HAP-1 (cell line): ENCODE measurements at regions not wholly inside any gene's neighbourhood (a gene's known extent, or its start where the extent isn't known, plus 50 kb on each side); places are given as distances from the start of the nearest gene placed in this dataset.

Source experiments
- DNase-seq, 2 experiments: peaks; one replicate each; pipeline ENCODE4 v3.0.0-alpha.2; 2016 to 2020; ENCODE audit warnings: low spot score in 2 of 2
- H3K27me3 ChIP-seq: fragments of 250-450 bp; sonication (Bioruptor Pico); 2 replicates; pipeline ENCODE4 v1.5.1; 2020; ENCODE audit warnings: low read depth, mild to moderate bottlenecking, moderate library complexity
- H3K36me3 ChIP-seq: fragments of 250-450 bp; sonication (Bioruptor Pico); replicated peaks from 2 replicates; pipeline ENCODE4 v1.5.1; 2020; ENCODE audit warnings: mild to moderate bottlenecking
- H3K4me1 ChIP-seq: fragments of 250-450 bp; sonication (Bioruptor Pico); 2 replicates; pipeline ENCODE4 v1.5.1; 2020; ENCODE audit warnings: mild to moderate bottlenecking
- H3K4me3 ChIP-seq: fragments of 250-450 bp; sonication (Bioruptor Pico); 2 replicates; pipeline ENCODE4 v1.5.1; 2020; ENCODE audit warnings: mild to moderate bottlenecking, moderate library complexity
- H3K9me3 ChIP-seq: fragments of 250-450 bp; sonication (Bioruptor Pico); 2 replicates; pipeline ENCODE4 v1.5.1; 2020; ENCODE audit warnings: mild to moderate bottlenecking, moderate library complexity
- in situ Hi-C: fragments of 300-500 bp; cut with MboI; formaldehyde crosslinking; loops from 3 replicates; pipeline ENCODE4 v1.14.3; 2020; ENCODE audit warnings: low sequenced_read_pairs, inconsistent platforms, mixed read lengths

- Histone ChIP-seq H3K36me3 (no peaks in the 10 kb centered on the region), H3K4me1 (no peaks in the 10 kb centered on the region), H3K9me3 (no peaks in the 10 kb centered on the region), H3K4me3 (no peak overlapping the region), H3K27me3 (no peaks in the 10 kb centered on the region)
- no peak for DNase-seq
- in situ Hi-C loops, result no loop called here
These were observed 812.2 kb downstream of the JRKL start for GRCh38 chr11:97201743-97202612.

GRCh38 chr11:97202613-97203292, 812.9 kb downstream of the JRKL start:
- in situ Hi-C loops, result no loop called here

DNA sequence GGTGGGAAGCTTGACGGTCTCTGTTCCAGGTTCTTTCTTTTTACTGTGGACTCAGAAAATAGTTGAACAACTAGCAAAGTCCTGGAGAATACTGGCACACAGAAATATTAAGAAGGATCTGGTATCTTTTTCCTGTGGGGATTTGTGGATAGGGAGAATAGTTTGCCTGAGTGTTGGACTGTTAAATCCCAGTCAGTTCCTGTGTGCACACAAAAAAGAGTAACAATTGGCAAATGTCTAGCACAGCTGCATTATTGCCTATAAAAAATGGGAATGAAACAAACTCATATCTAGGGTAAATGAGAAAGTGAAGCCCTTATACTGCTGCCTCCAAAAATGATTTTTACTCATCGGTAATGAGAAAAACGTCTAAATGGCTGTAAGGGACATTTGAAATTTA, 828.2 kb downstream of the JRKL start:
- in situ Hi-C loops, result no loop called here
- Histone ChIP-seq H3K36me3 (no peaks in the 10 kb centered on the region), H3K4me1 (no peaks in the 10 kb centered on the region), H3K9me3 (no peaks in the 10 kb centered on the region), H3K27me3 (no peaks in the 10 kb centered on the region), H3K4me3 (no peak overlapping the region)
- no peak for DNase-seq

More at GRCh38 chr11:97202613-97203292, 812.9 kb downstream of the JRKL start:
- DNase-seq, result no peak
- H3K4me1 ChIP-seq, result no peaks in the 10 kb centered on the region
- no peak overlapping the region for H3K4me3 ChIP-seq
- H3K27me3 ChIP-seq, result no peaks in the 10 kb centered on the region
- H3K36me3 ChIP-seq, result no peaks in the 10 kb centered on the region
- H3K9me3 ChIP-seq, result no peaks in the 10 kb centered on the region

GRCh38 chr11:97223647-97224046, 833.8 kb downstream of the JRKL start:
- no peak for DNase-seq
- Histone ChIP-seq H3K4me1 (no peaks in the 10 kb centered on the region), H3K9me3 (no peaks in the 10 kb centered on the region), H3K27me3 (no peaks in the 10 kb centered on the region), H3K4me3 (no peak overlapping the region), H3K36me3 (no peaks in the 10 kb centered on the region)
- in situ Hi-C loops, result no loop called here

DNA sequence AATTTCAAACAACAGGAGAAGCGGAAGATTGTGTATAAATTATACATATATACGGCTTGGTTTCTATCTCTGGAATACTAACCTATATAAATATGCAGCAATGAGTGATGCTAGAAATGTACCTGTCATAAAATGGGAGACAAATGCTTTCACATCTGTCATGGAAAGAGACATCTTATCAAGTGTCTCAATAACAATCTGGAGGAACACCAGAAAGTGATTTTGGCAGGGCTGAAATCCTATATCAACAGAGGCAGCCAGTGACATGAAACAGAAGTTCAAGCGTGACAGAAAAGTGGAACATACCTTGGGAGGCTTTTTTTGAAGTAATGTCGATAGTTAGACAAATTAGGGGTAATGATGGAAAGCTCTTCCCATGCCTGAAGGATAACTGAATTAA, 834.6 kb downstream of the JRKL start:
- Histone ChIP-seq H3K9me3 (no peaks in the 10 kb centered on the region), H3K27me3 (no peaks in the 10 kb centered on the region), H3K4me3 (no peak overlapping the region), H3K4me1 (no peaks in the 10 kb centered on the region), H3K36me3 (no peaks in the 10 kb centered on the region)
- no peak for DNase-seq
- in situ Hi-C loops, result no loop called here

DNA sequence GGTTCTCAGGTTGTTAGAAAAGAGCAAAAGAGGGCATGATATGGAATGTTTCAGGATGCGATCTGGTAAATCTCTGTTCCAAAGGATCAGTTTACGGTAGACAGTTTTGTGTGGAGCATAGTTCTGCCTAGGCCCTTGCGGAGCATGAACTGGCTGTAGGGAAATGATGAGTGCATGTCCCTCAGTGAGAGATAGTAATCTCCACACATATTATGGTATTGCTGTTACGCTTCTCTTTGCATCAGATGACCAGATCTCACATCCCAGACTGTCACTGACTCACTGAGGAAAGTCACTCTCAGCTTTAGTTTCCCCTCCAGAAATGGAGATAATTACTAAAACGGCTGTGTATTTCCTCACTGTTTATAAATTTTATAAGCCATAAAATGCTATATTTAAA, 836.0 kb downstream of the JRKL start:
- Histone ChIP-seq H3K36me3 (no peaks in the 10 kb centered on the region), H3K4me3 (no peak overlapping the region), H3K4me1 (no peaks in the 10 kb centered on the region), H3K27me3 (no peaks in the 10 kb centered on the region), H3K9me3 (no peaks in the 10 kb centered on the region)
- no peak for DNase-seq
- in situ Hi-C loops, result no loop called here

- no peaks in the 10 kb centered on the region for H3K36me3 ChIP-seq
- H3K9me3 ChIP-seq, result no peaks in the 10 kb centered on the region
- H3K4me1 ChIP-seq, result no peaks in the 10 kb centered on the region
- H3K27me3 ChIP-seq, result no peaks in the 10 kb centered on the region
- H3K4me3 ChIP-seq, result no peak overlapping the region
- in situ Hi-C loops, result no loop called here
- no peak for DNase-seq
These were observed 840.1 kb downstream of the JRKL start for GRCh38 chr11:97229936-97230335.

GRCh38 chr11:97231231-97231630, 841.4 kb downstream of the JRKL start:
- in situ Hi-C loops, result no loop called here

DNA sequence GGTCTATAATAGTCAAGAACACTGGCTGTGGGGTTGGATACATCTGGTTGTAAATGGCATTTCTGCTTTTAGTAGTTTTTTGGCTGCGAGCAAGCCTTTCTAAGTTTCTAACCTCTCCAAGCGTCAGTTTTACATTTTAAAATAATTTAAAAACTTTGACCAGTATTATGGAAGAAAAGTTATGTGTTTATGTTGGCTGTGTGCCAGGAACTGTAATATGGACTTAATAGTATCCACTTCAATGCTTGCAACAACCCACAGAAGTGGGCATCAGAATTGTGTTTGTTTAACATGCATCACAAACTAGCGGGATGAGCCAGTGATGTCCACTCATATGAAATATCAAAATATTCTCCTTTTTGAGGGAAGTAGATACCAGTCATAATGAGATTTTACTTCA, 844.2 kb downstream of the JRKL start:
- in situ Hi-C loops, result no loop called here
- Histone ChIP-seq H3K36me3 (no peaks in the 10 kb centered on the region), H3K27me3 (no peaks in the 10 kb centered on the region), H3K4me3 (no peak overlapping the region), H3K4me1 (no peaks in the 10 kb centered on the region), H3K9me3 (no peaks in the 10 kb centered on the region)
- DNase-seq, result no peak

More at GRCh38 chr11:97231231-97231630, 841.4 kb downstream of the JRKL start:
- Histone ChIP-seq H3K4me3 (no peak overlapping the region), H3K36me3 (no peaks in the 10 kb centered on the region), H3K9me3 (no peaks in the 10 kb centered on the region), H3K27me3 (no peaks in the 10 kb centered on the region), H3K4me1 (no peaks in the 10 kb centered on the region)
- DNase-seq, result no peak

GRCh38 chr11:97237151-97237550, 847.3 kb downstream of the JRKL start:
- no peak overlapping the region for H3K4me3 ChIP-seq
- H3K36me3 ChIP-seq, result no peaks in the 10 kb centered on the region
- in situ Hi-C loops, result no loop called here
- no peaks in the 10 kb centered on the region for H3K27me3 ChIP-seq
- no peak for DNase-seq
- no peaks in the 10 kb centered on the region for H3K4me1 ChIP-seq
- no peaks in the 10 kb centered on the region for H3K9me3 ChIP-seq

- Histone ChIP-seq H3K4me3 (no peak overlapping the region), H3K27me3 (no peaks in the 10 kb centered on the region), H3K4me1 (no peaks in the 10 kb centered on the region), H3K9me3 (no peaks in the 10 kb centered on the region), H3K36me3 (no peaks in the 10 kb centered on the region)
- in situ Hi-C loops, result no loop called here
- no peak for DNase-seq
These were observed 857.8 kb downstream of the JRKL start for GRCh38 chr11:97247601-97248000.

GRCh38 chr11:97254790-97255189, 865.0 kb downstream of the JRKL start:
- H3K4me3 ChIP-seq, result no peak overlapping the region

GRCh38 chr11:97259434-97259833, 869.6 kb downstream of the JRKL start:
- Histone ChIP-seq H3K27me3 (no peaks in the 10 kb centered on the region), H3K9me3 (no peaks in the 10 kb centered on the region), H3K4me1 (no peaks in the 10 kb centered on the region), H3K36me3 (no peaks in the 10 kb centered on the region), H3K4me3 (no peak overlapping the region)
- DNase-seq, result no peak
- in situ Hi-C loops, result no loop called here

More at GRCh38 chr11:97254790-97255189, 865.0 kb downstream of the JRKL start:
- Histone ChIP-seq H3K27me3 (no peaks in the 10 kb centered on the region), H3K9me3 (no peaks in the 10 kb centered on the region), H3K4me1 (no peaks in the 10 kb centered on the region), H3K36me3 (no peaks in the 10 kb centered on the region)
- DNase-seq, result no peak
- in situ Hi-C loops, result no loop called here

DNA sequence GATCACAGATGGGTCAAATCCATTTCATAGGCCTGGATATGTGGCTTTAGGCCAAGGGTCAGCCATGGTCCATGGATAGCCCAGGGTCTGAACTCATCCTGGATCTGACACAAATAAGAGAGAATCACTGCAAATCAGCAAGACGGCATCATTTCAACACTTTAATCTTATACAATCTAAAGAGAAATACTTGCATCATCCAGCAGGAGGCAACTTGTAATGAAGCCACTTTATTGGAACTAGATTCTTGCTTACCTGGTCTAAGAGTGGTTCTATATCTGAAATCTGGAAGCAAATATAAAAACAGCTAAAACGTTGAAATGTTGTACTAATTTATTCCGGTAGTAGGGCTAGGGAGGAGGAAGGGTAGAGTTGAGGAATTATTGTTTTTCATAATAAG, 870.1 kb downstream of the JRKL start:
- Histone ChIP-seq H3K9me3 (no peaks in the 10 kb centered on the region), H3K27me3 (no peaks in the 10 kb centered on the region), H3K4me3 (no peak overlapping the region), H3K36me3 (no peaks in the 10 kb centered on the region), H3K4me1 (no peaks in the 10 kb centered on the region)
- in situ Hi-C loops, result no loop called here
- no peak for DNase-seq
